MV-4-11 (cell line): ENCODE measurements at regions not wholly inside any gene's neighbourhood (a gene's known extent, or its start where the extent isn't known, plus 50 kb on each side); places are given as distances from the start of the nearest gene placed in this dataset.
"Not testable (repeated sequence)": the region's sequence is repeated elsewhere in the genome, so short reads cannot be mapped to it uniquely, and the experiment has no call there.

Experiments
- DNase-seq: peaks from one replicate; lab custom pipeline; 2025; lab: John Stamatoyannopoulos, UW

GRCh38 chr14:81584495-81584894, 50.8 kb upstream of the SEL1L start:
- no peak for DNase-seq

GRCh38 chr14:81589381-81590065, 55.9 kb upstream of the SEL1L start:
- no peak for DNase-seq

- DNase-seq = no peak
These were observed 57.6 kb upstream of the SEL1L start for GRCh38 chr14:81591266-81591665.

- no peak for DNase-seq
These were observed 60.4 kb upstream of the SEL1L start for GRCh38 chr14:81594012-81594411.

GRCh38 chr14:81605660-81606059, 72.0 kb upstream of the SEL1L start:
- no peak for DNase-seq

- no peak for DNase-seq
These were observed 79.8 kb upstream of the SEL1L start for GRCh38 chr14:81613341-81614045.

- DNase-seq = not testable (repeated sequence)
These were observed 80.6 kb upstream of the SEL1L start for GRCh38 chr14:81614302-81614701.

GRCh38 chr14:81618695-81619094, 85.0 kb upstream of the SEL1L start:
- no peak for DNase-seq

GRCh38 chr14:81619816-81620215, 86.2 kb upstream of the SEL1L start:
- no peak for DNase-seq

GRCh38 chr14:81623771-81624396, 90.2 kb upstream of the SEL1L start:
- not testable (repeated sequence) for DNase-seq

GRCh38 chr14:81625343-81625742, 91.7 kb upstream of the SEL1L start:
- DNase-seq = peak; percentile 50

- no peak for DNase-seq
These were observed 98.5 kb upstream of the SEL1L start for GRCh38 chr14:81632157-81632556.

- peak; percentile 66 for DNase-seq
These were observed 99.8 kb upstream of the SEL1L start for GRCh38 chr14:81633496-81633895.

- no peak for DNase-seq
These were observed 104.0 kb upstream of the SEL1L start for GRCh38 chr14:81637639-81638038.

GRCh38 chr14:81638656-81639280, 105.1 kb upstream of the SEL1L start:
- no peak for DNase-seq

- DNase-seq = no peak
These were observed 120.0 kb upstream of the SEL1L start for GRCh38 chr14:81653626-81654025.

GRCh38 chr14:81655423-81656314, 122.0 kb upstream of the SEL1L start:
- DNase-seq = no peak

GRCh38 chr14:81656811-81657210, 123.2 kb upstream of the SEL1L start:
- no peak for DNase-seq

GRCh38 chr14:81662066-81662465, 128.4 kb upstream of the SEL1L start:
- DNase-seq = no peak

- no peak for DNase-seq
These were observed 129.0 kb upstream of the SEL1L start for GRCh38 chr14:81662570-81663197.

- no peak for DNase-seq
These were observed 135.1 kb upstream of the SEL1L start for GRCh38 chr14:81668626-81669274.
